ENCODE measurements at regions not wholly inside any gene's neighbourhood (a gene's known extent, or its start where the extent isn't known, plus 50 kb on each side); places are given as distances from the start of the nearest gene placed in this dataset.

- H3K36me3 ChIP-seq = no peaks in the 10 kb centered on the region
- no peaks in the 10 kb centered on the region for H3K4me1 ChIP-seq
- H3K27me3 ChIP-seq = no peaks in the 10 kb centered on the region
- intact Hi-C loops (cut with DNase I; ENCODE audit: low total_unique reads) = no loop called here
- DNase-seq = no peak
- H3K9me3 ChIP-seq = no peaks in the 10 kb centered on the region
- no peak overlapping the region for H3K4me3 ChIP-seq
- WGBS, 2 donors (ENCODE audit: low coverage in 1 of 2) = 74% methylated on average over 3 of the region's 3 CpGs; no CpG with 5 or more reads in 1 of the 2 donors
- in situ Hi-C loops (cut with MboI; ENCODE audit: low pct_ligation_motif_present in 1 of 4, low pct_unique_long_range_greater_than_20kb in 1 of 4, low sequenced_read_pairs in 3 of 4) = no loop called here
- TF ChIP-seq CTCF (IDR thresholded peaks at IDR 0.05) = no peak
- TF ChIP-seq POLR2A (IDR thresholded peaks at IDR 0.05) = no peak
- no peak for TF ChIP-seq EP300 (IDR thresholded peaks at IDR 0.05; ENCODE audit: low read depth)
- TF ChIP-seq POLR2AphosphoS5 (IDR thresholded peaks at IDR 0.05) = no peak
- H3K27ac ChIP-seq = no peak overlapping the region
Measured at GRCh38 chr9:24045150-24045549, 219.1 kb upstream of the ELAVL2 start.

GRCh38 chr9:24044576-24044975, 218.5 kb upstream of the ELAVL2 start:
- TF ChIP-seq EP300 (IDR thresholded peaks at IDR 0.05; ENCODE audit: low read depth) (no peak), POLR2A (IDR thresholded peaks at IDR 0.05) (no peak), POLR2AphosphoS5 (IDR thresholded peaks at IDR 0.05) (no peak), CTCF (IDR thresholded peaks at IDR 0.05) (no peak)
- in situ Hi-C loops (cut with MboI; ENCODE audit: low pct_ligation_motif_present in 1 of 4, low pct_unique_long_range_greater_than_20kb in 1 of 4, low sequenced_read_pairs in 3 of 4) = no loop called here
- Histone ChIP-seq H3K36me3 (no peaks in the 10 kb centered on the region), H3K27ac (no peak overlapping the region), H3K4me3 (no peak overlapping the region), H3K27me3 (no peaks in the 10 kb centered on the region), H3K4me1 (no peaks in the 10 kb centered on the region), H3K9me3 (no peaks in the 10 kb centered on the region)
- no peak for DNase-seq
- intact Hi-C loops (cut with DNase I; ENCODE audit: low total_unique reads) = no loop called here
- 87 to 89% methylated on average over 3 to 5 of the region's 5 CpGs for WGBS, 2 donors (ENCODE audit: low coverage in 1 of 2)

GRCh38 chr9:24041160-24041690, 215.2 kb upstream of the ELAVL2 start:
- intact Hi-C loops (cut with DNase I; ENCODE audit: low total_unique reads) (no loop called here), in situ Hi-C loops (cut with MboI; ENCODE audit: low pct_ligation_motif_present in 1 of 4, low pct_unique_long_range_greater_than_20kb in 1 of 4, low sequenced_read_pairs in 3 of 4) (no loop called here)
- TF ChIP-seq EP300 (IDR thresholded peaks at IDR 0.05; ENCODE audit: low read depth) (no peak), POLR2AphosphoS5 (IDR thresholded peaks at IDR 0.05) (no peak), CTCF (IDR thresholded peaks at IDR 0.05) (no peak), POLR2A (IDR thresholded peaks at IDR 0.05) (no peak)
- Histone ChIP-seq H3K27ac (no peak overlapping the region), H3K4me1 (no peaks in the 10 kb centered on the region), H3K9me3 (no peaks in the 10 kb centered on the region), H3K36me3 (no peaks in the 10 kb centered on the region), H3K4me3 (no peak overlapping the region), H3K27me3 (no peaks in the 10 kb centered on the region)
- WGBS, 2 donors (ENCODE audit: low coverage in 1 of 2) = 22 to 36% methylated on average over 4 to 5 of the region's 5 CpGs
- DNase-seq = no peak

GRCh38 chr9:24036459-24036858, 210.4 kb upstream of the ELAVL2 start:
- intact Hi-C loops (cut with DNase I; ENCODE audit: low total_unique reads) (no loop called here), in situ Hi-C loops (cut with MboI; ENCODE audit: low pct_ligation_motif_present in 1 of 4, low pct_unique_long_range_greater_than_20kb in 1 of 4, low sequenced_read_pairs in 3 of 4) (no loop called here)
- Histone ChIP-seq H3K27me3 (no peaks in the 10 kb centered on the region), H3K36me3 (no peaks in the 10 kb centered on the region), H3K4me1 (no peaks in the 10 kb centered on the region), H3K4me3 (no peak overlapping the region), H3K9me3 (no peaks in the 10 kb centered on the region), H3K27ac (no peak overlapping the region)
- 69% methylated on average over 3 of the region's 3 CpGs for WGBS, 2 donors (ENCODE audit: low coverage in 1 of 2)
- no peak for DNase-seq
- no peak for TF ChIP-seq EP300 (IDR thresholded peaks at IDR 0.05; ENCODE audit: low read depth)
- TF ChIP-seq POLR2A (IDR thresholded peaks at IDR 0.05) = no peak
- no peak for TF ChIP-seq CTCF (IDR thresholded peaks at IDR 0.05)
- TF ChIP-seq POLR2AphosphoS5 (IDR thresholded peaks at IDR 0.05) = no peak
